GM23248 (cell line): ENCODE measurements at regions not wholly inside any gene's neighbourhood (a gene's known extent, or its start where the extent isn't known, plus 50 kb on each side); places are given as distances from the start of the nearest gene placed in this dataset.

Experiments
- DNase-seq: peaks from one replicate; pipeline ENCODE4 v3.0.0-alpha.2; 2015
- H2AFZ ChIP-seq: fragments of 200-600 bp; sonication (generic); 2 replicates; pipeline ENCODE4 v1.6.1; 2016; ENCODE audit warnings: antibody characterized with exemption
- H3F3A ChIP-seq: fragments of 200-600 bp; sonication (generic); 2 replicates; pipeline ENCODE4 v1.6.1; 2016; ENCODE audit warnings: mild to moderate bottlenecking, antibody characterized with exemption, mixed run types; ENCODE audit not compliant: insufficient read depth
- H3K27ac ChIP-seq: fragments of 200-600 bp; sonication (generic); 2 replicates; pipeline ENCODE4 v1.5.1; 2016; ENCODE audit warnings: mild to moderate bottlenecking
- H3K27me3 ChIP-seq: fragments of 200-600 bp; sonication (generic); replicated peaks from 2 replicates; pipeline ENCODE4 v1.6.1; 2016; ENCODE audit warnings: mild to moderate bottlenecking; ENCODE audit not compliant: insufficient read depth
- H3K36me3 ChIP-seq: fragments of 200-600 bp; sonication (generic); 2 replicates; pipeline ENCODE4 v1.6.1; 2016; ENCODE audit warnings: low read depth, mild to moderate bottlenecking
- H3K4me1 ChIP-seq: fragments of 200-600 bp; sonication (generic); 2 replicates; pipeline ENCODE4 v1.6.1; 2016; ENCODE audit warnings: mild to moderate bottlenecking; ENCODE audit not compliant: insufficient read depth
- H3K4me2 ChIP-seq: fragments of 200-600 bp; sonication (generic); one replicate; pipeline ENCODE4 v1.6.1; 2016; ENCODE audit warnings: mild to moderate bottlenecking; ENCODE audit not compliant: unreplicated experiment
- H3K4me3 ChIP-seq: fragments of 200-600 bp; sonication (generic); 2 replicates; pipeline ENCODE4 v1.5.1; 2016; ENCODE audit warnings: mild to moderate bottlenecking
- H3K79me2 ChIP-seq: fragments of 200-600 bp; sonication (generic); 2 replicates; pipeline ENCODE4 v1.6.1; 2016; ENCODE audit warnings: mild to moderate bottlenecking; ENCODE audit not compliant: insufficient read depth
- H3K9ac ChIP-seq: fragments of 200-600 bp; sonication (generic); 2 replicates; pipeline ENCODE4 v1.6.1; 2016; ENCODE audit warnings: mild to moderate bottlenecking
- H3K9me2 ChIP-seq: fragments of 200-600 bp; sonication (generic); 2 replicates; pipeline ENCODE4 v1.6.1; 2016; ENCODE audit warnings: mixed run types, mild to moderate bottlenecking, moderate library complexity; ENCODE audit not compliant: insufficient read depth
- H3K9me3 ChIP-seq: fragments of 200-600 bp; sonication (generic); one replicate; pipeline ENCODE4 v1.6.1; 2017; ENCODE audit warnings: low read depth
- H4K20me1 ChIP-seq: fragments of 200-600 bp; sonication (generic); 2 replicates; pipeline ENCODE4 v1.6.0; 2016; ENCODE audit not compliant: insufficient read depth
- EZH2 ChIP-seq: fragments of 200-600 bp; sonication (generic); IDR thresholded peaks from 2 replicates; pipeline ENCODE4 v1.6.1; 2018; ENCODE audit warnings: antibody characterized with exemption, mild to moderate bottlenecking; ENCODE audit not compliant: insufficient read depth, poor library complexity, severe bottlenecking
- EZH2phosphoT487 ChIP-seq: fragments of 200-600 bp; sonication (generic); IDR thresholded peaks from 2 replicates; pipeline ENCODE4 v1.6.1; 2018; ENCODE audit warnings: antibody characterized with exemption, moderate library complexity, mild to moderate bottlenecking, low read depth; ENCODE audit not compliant: insufficient read depth
- WGBS, 2 experiments: methylation state at CpG; one replicate each; pipeline ENCODE4 v1.1.6; 2015 to 2017; ENCODE audit warnings: low lambda C conversion rate in 2 of 2, low coverage in 1 of 2; ENCODE audit errors: missing lambda C conversion rate in 2 of 2; 5-methylcytosine and 5-hydroxymethylcytosine counted together
- in situ Hi-C: fragments of 300-500 bp; cut with MboI; formaldehyde crosslinking; loops from 2 replicates; pipeline ENCODE4 v1.15.0; 2020

DNA sequence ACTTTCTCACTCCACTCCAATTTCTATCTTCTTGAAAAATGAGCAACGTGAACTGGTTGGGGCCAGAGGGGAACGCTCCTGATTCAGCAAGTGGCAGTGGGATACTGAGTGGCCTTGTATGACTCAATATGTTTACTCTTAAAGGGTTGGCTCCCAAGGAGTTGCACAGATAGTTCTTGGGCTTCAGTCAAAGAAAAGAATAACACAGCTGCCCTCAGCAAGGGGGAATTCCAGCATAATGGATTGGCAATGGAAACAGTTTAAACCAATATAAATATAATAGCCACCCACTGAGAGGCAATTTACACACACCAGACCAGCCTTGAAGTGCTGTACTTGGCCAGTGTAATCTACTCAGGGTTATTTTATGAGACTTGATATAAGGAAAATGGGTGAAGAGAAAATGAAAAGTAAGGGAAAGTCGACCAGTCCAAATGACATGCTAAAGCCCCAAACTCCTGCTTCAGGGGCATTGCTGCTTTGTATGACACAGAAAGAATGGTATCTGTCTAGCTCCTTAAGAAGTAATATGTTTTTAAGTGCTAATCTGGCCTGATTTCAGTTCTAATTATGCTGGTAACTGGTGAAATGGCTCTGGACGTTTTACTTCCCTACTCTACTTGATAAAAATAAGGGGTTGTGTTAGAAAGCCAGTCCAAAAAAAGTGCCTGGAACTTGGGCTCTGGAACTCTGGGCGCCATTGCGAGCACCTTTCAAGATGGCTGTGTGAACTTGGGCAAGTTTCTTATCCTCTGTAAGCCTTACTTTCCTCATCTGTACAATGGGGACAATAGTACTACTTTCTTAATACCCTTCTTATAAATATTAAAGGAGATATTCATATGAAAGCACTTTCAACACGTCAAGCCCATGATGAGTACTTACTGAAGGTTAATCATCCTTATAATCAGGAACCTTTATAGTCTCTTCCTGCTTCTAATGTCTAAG, 712.9 kb upstream of the MAP3K7 start:
- no peak for DNase-seq
- H3K36me3 ChIP-seq: no peaks in the 10 kb centered on the region
- in situ Hi-C loops: no loop called here
- no peaks in the 10 kb centered on the region for H3K9me3 ChIP-seq
- no peaks in the 10 kb centered on the region for H3K79me2 ChIP-seq
- WGBS, 2 experiments: 13 to 17% methylated on average over 7 of the region's 7 CpGs
- no peak overlapping the region for H3K4me3 ChIP-seq
- no peak overlapping the region for H2AFZ ChIP-seq
- H3K9ac ChIP-seq: no peak overlapping the region
- H3K27me3 ChIP-seq: no peaks in the 10 kb centered on the region
- H3K4me2 ChIP-seq: no peak overlapping the region
- H3K9me2 ChIP-seq: no peaks in the 10 kb centered on the region
- H3K4me1 ChIP-seq: no peaks in the 10 kb centered on the region
- no peaks in the 10 kb centered on the region for H4K20me1 ChIP-seq
- no peak overlapping the region for H3K27ac ChIP-seq
- H3F3A ChIP-seq: no peaks in the 10 kb centered on the region
- no peak for TF ChIP-seq EZH2phosphoT487
- no peak for TF ChIP-seq EZH2

DNA sequence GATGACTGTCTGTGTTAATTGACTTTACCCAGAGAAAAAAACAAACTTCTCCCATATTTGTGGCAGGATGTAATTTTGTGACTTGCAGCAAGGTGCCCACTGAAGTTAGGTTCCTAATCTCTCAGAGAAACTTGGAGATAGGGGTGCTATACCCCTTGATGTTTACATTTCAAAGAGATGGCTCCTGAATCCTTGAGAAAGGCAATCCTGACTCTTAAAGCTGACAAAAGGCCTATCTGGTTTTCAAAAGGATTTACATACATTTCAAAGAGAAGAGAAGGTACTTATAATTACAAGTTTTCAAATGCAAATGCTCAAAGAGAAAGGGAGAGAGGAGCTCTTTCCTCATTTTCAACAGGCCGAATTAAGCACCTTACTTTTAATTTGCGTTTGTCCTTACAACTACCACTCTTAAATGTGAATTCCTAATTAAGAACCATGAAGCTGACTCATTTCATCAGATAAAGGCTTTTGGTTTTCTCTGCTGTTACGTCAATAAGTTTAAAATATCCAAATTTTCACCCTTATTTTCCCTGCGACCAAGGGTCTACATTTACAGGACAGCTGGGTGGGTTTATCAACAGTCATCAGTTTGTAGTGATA, 711.8 kb upstream of the MAP3K7 start:
- no peak overlapping the region for H3K27ac ChIP-seq
- no peak overlapping the region for H3K4me2 ChIP-seq
- no peaks in the 10 kb centered on the region for H3K9me2 ChIP-seq
- no peaks in the 10 kb centered on the region for H3K9me3 ChIP-seq
- H3K4me1 ChIP-seq: no peaks in the 10 kb centered on the region
- no peak overlapping the region for H2AFZ ChIP-seq
- H4K20me1 ChIP-seq: no peaks in the 10 kb centered on the region
- H3K4me3 ChIP-seq: no peak overlapping the region
- no peaks in the 10 kb centered on the region for H3K27me3 ChIP-seq
- H3K36me3 ChIP-seq: no peaks in the 10 kb centered on the region
- no peak overlapping the region for H3K9ac ChIP-seq
- whole genome bisulfite sequencing, 2 experiments: 24 to 31% methylated on average over 4 of the region's 4 CpGs
- in situ Hi-C loops: no loop called here
- no peaks in the 10 kb centered on the region for H3K79me2 ChIP-seq
- TF ChIP-seq EZH2phosphoT487 (no peak), EZH2 (no peak)
- no peak for DNase-seq
- H3F3A ChIP-seq: no peaks in the 10 kb centered on the region

DNA sequence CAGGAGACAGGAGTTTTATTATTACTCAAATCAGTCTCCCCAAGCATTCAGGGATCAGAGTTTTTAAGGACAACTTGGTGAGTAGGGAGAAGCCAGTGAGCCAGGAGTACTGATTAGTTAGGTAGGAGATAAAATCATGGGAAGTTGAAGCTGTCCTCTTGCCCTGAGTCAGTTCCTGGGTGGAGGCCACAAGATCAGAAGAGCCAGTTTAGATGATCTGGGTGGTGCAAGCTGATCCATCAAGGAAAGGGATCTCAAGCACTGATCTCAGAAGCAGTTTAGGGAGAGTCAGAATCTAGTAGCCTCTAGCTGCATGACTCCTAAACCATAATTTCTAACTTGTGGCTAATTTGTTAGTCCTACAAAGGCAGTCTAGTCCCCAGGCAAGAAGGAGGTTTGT, 706.5 kb upstream of the MAP3K7 start:
- Histone ChIP-seq H3K9me3 (no peaks in the 10 kb centered on the region), H3K9ac (no peak overlapping the region), H3K4me3 (no peak overlapping the region), H4K20me1 (no peaks in the 10 kb centered on the region), H3K4me2 (no peak overlapping the region), H3K79me2 (no peaks in the 10 kb centered on the region), H2AFZ (no peak overlapping the region), H3F3A (no peaks in the 10 kb centered on the region), H3K36me3 (no peaks in the 10 kb centered on the region), H3K4me1 (no peaks in the 10 kb centered on the region), H3K27ac (no peak overlapping the region), H3K27me3 (no peaks in the 10 kb centered on the region), H3K9me2 (no peaks in the 10 kb centered on the region)
- DNase-seq: no peak
- in situ Hi-C loops: no loop called here
- TF ChIP-seq EZH2 (no peak), EZH2phosphoT487 (no peak)

DNA sequence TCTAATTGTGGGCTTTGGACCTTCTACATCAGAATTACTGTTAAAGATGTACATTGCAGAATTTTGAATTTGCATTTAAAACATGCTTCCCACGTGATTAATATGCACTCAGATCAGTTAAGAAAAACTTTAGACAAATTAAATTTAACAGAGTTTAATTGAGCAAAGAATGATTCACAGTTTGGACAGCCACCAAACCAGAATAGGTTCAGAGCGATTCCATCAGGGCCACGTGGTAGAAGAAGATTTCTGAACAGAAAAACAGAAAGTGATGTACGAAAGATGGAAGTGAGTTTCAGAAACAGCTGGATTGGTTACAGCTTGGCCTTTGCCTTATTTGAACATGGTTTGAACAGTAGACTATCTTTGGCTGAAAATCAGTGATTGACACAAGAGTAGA, 704.2 kb upstream of the MAP3K7 start:
- Histone ChIP-seq H3F3A (no peaks in the 10 kb centered on the region), H3K4me2 (no peak overlapping the region), H2AFZ (no peak overlapping the region), H3K4me1 (no peaks in the 10 kb centered on the region), H3K27ac (no peak overlapping the region), H4K20me1 (no peaks in the 10 kb centered on the region), H3K9me3 (no peaks in the 10 kb centered on the region), H3K9ac (no peak overlapping the region), H3K9me2 (no peaks in the 10 kb centered on the region), H3K36me3 (no peaks in the 10 kb centered on the region), H3K27me3 (no peaks in the 10 kb centered on the region), H3K79me2 (no peaks in the 10 kb centered on the region), H3K4me3 (no peak overlapping the region)
- TF ChIP-seq EZH2phosphoT487 (no peak), EZH2 (no peak)
- WGBS, 2 experiments: 0% methylated on average over 4 of the region's 4 CpGs
- in situ Hi-C loops: no loop called here
- no peak for DNase-seq
